Transverse colon (tissue), 1 donor: ENCODE measurements at regions not wholly inside any gene's neighbourhood (a gene's known extent, or its start where the extent isn't known, plus 50 kb on each side); places are given as distances from the start of the nearest gene placed in this dataset.

Source experiments
- EP300 ChIP-seq: sonication (generic); formaldehyde crosslinking; IDR thresholded peaks from one replicate; pipeline ENCODE4 v1.6.1; 2017; ENCODE audit warnings: antibody characterized with exemption, low read depth
- POLR2A ChIP-seq: fragments of 450-650 bp; IDR thresholded peaks from one replicate; pipeline ENCODE4 v1.6.1; 2016; ENCODE audit warnings: antibody characterized with exemption, mild to moderate bottlenecking, moderate library complexity

DNA sequence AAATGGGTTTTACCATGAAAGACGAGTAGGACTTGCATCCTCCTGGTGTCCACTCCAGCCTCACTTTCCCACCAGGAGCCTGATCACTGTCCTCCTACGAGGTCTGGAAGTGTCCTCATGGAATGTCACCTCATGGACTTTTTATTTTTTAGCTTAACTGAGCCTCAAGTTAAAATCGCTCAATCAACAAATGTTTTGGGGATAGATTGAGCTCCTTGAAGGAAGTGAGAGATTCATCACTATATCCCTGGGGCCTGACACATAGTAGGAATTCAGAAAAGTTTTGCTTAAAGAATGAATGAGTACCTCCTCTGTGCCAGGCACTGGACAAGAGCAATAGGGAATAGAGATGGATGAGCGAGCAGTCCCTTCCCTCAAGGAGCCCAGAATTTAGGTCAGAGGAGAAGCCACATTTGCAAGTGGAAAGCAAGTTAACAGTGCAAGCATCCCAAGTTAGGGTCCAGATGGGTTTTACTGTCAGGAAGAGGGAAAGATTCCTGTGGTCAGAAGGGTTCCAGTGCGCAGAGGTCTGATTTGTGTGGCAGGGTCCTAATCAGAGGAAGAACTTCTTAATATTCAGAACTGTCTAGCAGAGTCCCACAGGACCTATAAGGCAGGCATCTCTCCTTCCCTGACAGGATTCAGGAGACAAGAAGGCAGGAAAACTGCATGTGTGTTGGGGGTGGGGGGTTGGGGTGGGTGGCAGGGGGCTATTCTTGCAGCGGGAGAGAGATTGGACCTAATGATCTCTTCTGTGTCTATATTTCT is 67.0 kb downstream of the MYCN start:
- TF ChIP-seq POLR2A: no peak
- no peak for TF ChIP-seq EP300
